GM23338 (cell line): ENCODE measurements at regions not wholly inside any gene's neighbourhood (a gene's known extent, or its start where the extent isn't known, plus 50 kb on each side); places are given as distances from the start of the nearest gene placed in this dataset.

ENCODE experiments used
- ATAC-seq: fragments of 200-7000 bp; cut with Tn5 transposase; 3 replicates; pipeline ENCODE4 v1.9.1; 2020
- DNase-seq: peaks from one replicate; pipeline ENCODE4 v3.0.0-alpha.2; 2015; ENCODE audit warnings: low spot score
- H2AFZ ChIP-seq: fragments of 200-600 bp; sonication (generic); 2 replicates; pipeline ENCODE4 v1.8.0; 2016; ENCODE audit warnings: antibody characterized with exemption, mild to moderate bottlenecking, moderate library complexity
- H3F3A ChIP-seq: fragments of 200-600 bp; sonication (generic); replicated peaks from 2 replicates; pipeline ENCODE4 v1.8.0; 2017; ENCODE audit warnings: antibody characterized with exemption, mixed run types, low read depth
- H3K27ac ChIP-seq: fragments of 200-600 bp; sonication (generic); 2 replicates; pipeline ENCODE4 v1.6.1; 2016; ENCODE audit warnings: low read depth
- H3K27me3 ChIP-seq: fragments of 200-600 bp; sonication (generic); 2 replicates; pipeline ENCODE4 v1.8.0; 2016; ENCODE audit warnings: mild to moderate bottlenecking, mixed run types, moderate library complexity; ENCODE audit not compliant: insufficient read depth
- H3K36me3 ChIP-seq: fragments of 200-600 bp; sonication (generic); 2 replicates; pipeline ENCODE4 v1.8.0; 2016; ENCODE audit warnings: mild to moderate bottlenecking; ENCODE audit not compliant: insufficient read depth
- H3K4me1 ChIP-seq: fragments of 200-600 bp; sonication (generic); 2 replicates; pipeline ENCODE4 v1.8.0; 2016; ENCODE audit warnings: mild to moderate bottlenecking, moderate library complexity; ENCODE audit not compliant: insufficient read depth
- H3K4me2 ChIP-seq: fragments of 200-600 bp; sonication (generic); 2 replicates; pipeline ENCODE4 v1.7.1; 2017; ENCODE audit warnings: mixed run types
- H3K4me3 ChIP-seq: fragments of 200-600 bp; sonication (generic); 2 replicates; pipeline ENCODE4 v1.6.1; 2016; ENCODE audit warnings: mixed run types
- H3K79me2 ChIP-seq: fragments of 200-600 bp; sonication (generic); replicated peaks from 2 replicates; pipeline ENCODE4 v1.8.0; 2017; ENCODE audit warnings: mild to moderate bottlenecking; ENCODE audit not compliant: insufficient read depth
- H3K9me2 ChIP-seq: fragments of 200-600 bp; sonication (generic); 2 replicates; pipeline ENCODE4 v1.8.0; 2017; ENCODE audit not compliant: insufficient read depth
- H4K20me1 ChIP-seq: fragments of 200-600 bp; sonication (generic); replicated peaks from 2 replicates; pipeline ENCODE4 v1.8.0; 2017; ENCODE audit warnings: mild to moderate bottlenecking; ENCODE audit not compliant: insufficient read depth
- H3K27ac Mint-ChIP-seq: 2 replicates; pipeline ENCODE4 v1.8.0; 2020; ENCODE audit warnings: inconsistent platforms, mild to moderate bottlenecking, moderate library complexity, mixed read lengths
- H3K27me3 Mint-ChIP-seq: 3 replicates; pipeline ENCODE4 v1.8.0; 2022; ENCODE audit warnings: low read depth, mild to moderate bottlenecking, moderate library complexity, mixed read lengths, inconsistent platforms; ENCODE audit not compliant: insufficient read depth, poor library complexity
- H3K36me3 Mint-ChIP-seq: 3 replicates; pipeline ENCODE4 v1.8.0; 2021; ENCODE audit warnings: low read depth, mild to moderate bottlenecking, inconsistent platforms, moderate library complexity, mixed read lengths
- H3K4me1 Mint-ChIP-seq: 3 replicates; pipeline ENCODE4 v1.8.0; 2020; ENCODE audit warnings: mild to moderate bottlenecking, inconsistent platforms, mixed read lengths
- H3K4me3 Mint-ChIP-seq: 3 replicates; pipeline ENCODE4 v1.8.0; 2021; ENCODE audit warnings: moderate library complexity, mild to moderate bottlenecking, inconsistent platforms, mixed read lengths
- H3K9me3 Mint-ChIP-seq: 3 replicates; pipeline ENCODE4 v1.8.0; 2020; ENCODE audit warnings: moderate library complexity, mild to moderate bottlenecking, inconsistent platforms, mixed read lengths
- CREB1 ChIP-seq: fragments of 250-450 bp; sonication (Bioruptor Pico); IDR thresholded peaks from 2 replicates; pipeline ENCODE4 v1.5.0; 2020; ENCODE audit warnings: low read depth, mild to moderate bottlenecking, moderate library complexity
- EZH2phosphoT487 ChIP-seq: fragments of 200-600 bp; sonication (generic); IDR thresholded peaks from one replicate; pipeline ENCODE4 v1.8.1; 2018; ENCODE audit warnings: antibody characterized with exemption; ENCODE audit not compliant: unreplicated experiment
- JUNB ChIP-seq: IDR thresholded peaks from one replicate; pipeline ENCODE4 v1.6.1; 2016; ENCODE audit warnings: antibody characterized with exemption; ENCODE audit not compliant: unreplicated experiment
- NANOG ChIP-seq: IDR thresholded peaks from 2 replicates; pipeline ENCODE4 v1.6.1; 2016; ENCODE audit warnings: antibody characterized with exemption, borderline replicate concordance
- POLR2AphosphoS5 ChIP-seq: IDR thresholded peaks from 2 replicates; pipeline ENCODE4 v1.6.1; 2016; ENCODE audit warnings: antibody characterized with exemption, low read depth
- STAT1 ChIP-seq: IDR thresholded peaks from one replicate; pipeline ENCODE4 v1.6.1; 2016; ENCODE audit warnings: antibody characterized with exemption; ENCODE audit not compliant: unreplicated experiment
- ZNF114 ChIP-seq: fragments of 250-450 bp; sonication (Bioruptor Pico); IDR thresholded peaks from 2 replicates; pipeline ENCODE4 v1.5.0; 2020; ENCODE audit warnings: mild to moderate bottlenecking, moderate library complexity
- ZNF331 ChIP-seq: fragments of 250-450 bp; sonication (Bioruptor Pico); IDR thresholded peaks from 2 replicates; pipeline ENCODE4 v1.5.0; 2020; ENCODE audit warnings: low read depth, mild to moderate bottlenecking, moderate library complexity
- TF ChIP-seq, protein P1 (sequence below): fragments of 250-450 bp; sonication (Bioruptor Pico); IDR thresholded peaks from 2 replicates; pipeline ENCODE4 v1.5.0; 2020; ENCODE audit warnings: mild to moderate bottlenecking, moderate library complexity
- TF ChIP-seq, protein P2 (sequence below): IDR thresholded peaks from one replicate; pipeline ENCODE4 v1.6.1; 2018; ENCODE audit warnings: antibody characterized with exemption; ENCODE audit not compliant: unreplicated experiment
- TF ChIP-seq, protein P3 (sequence below), 2 experiments: fragments of 200-600 bp in 1 of 2; sonication (generic) in 1 of 2; conservative IDR thresholded peaks; 2 replicates each; pipeline versions ENCODE4 v1.5.1 to v1.6.1; 2016 to 2017; ENCODE audit warnings: antibody characterized with exemption in 2 of 2, low read depth in 2 of 2, mild to moderate bottlenecking in 2 of 2, moderate library complexity in 1 of 2
- TF ChIP-seq, protein P4 (sequence below): IDR thresholded peaks from 2 replicates; pipeline ENCODE4 v1.6.1; 2016; ENCODE audit warnings: antibody characterized with exemption

DNA sequence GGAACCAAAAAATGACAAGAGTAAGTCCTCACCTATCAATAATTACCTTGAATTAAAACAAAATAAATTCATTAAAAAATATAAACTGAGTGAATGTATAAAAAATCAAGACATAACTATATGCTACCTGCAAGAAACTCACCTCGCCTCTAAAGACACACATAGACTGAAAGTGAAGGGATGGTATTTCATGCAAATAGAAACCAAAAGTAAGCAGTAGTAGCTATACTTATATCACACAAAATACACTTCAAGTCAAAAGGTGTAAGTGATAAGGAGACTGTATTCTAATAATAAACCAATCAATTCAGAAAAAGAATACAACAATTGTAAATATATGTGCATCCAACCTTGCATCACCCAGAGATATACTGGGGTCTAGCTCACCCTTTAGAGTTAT is 332.6 kb downstream of the SH2D4B start (continued):
- TF ChIP-seq, protein P1, sequence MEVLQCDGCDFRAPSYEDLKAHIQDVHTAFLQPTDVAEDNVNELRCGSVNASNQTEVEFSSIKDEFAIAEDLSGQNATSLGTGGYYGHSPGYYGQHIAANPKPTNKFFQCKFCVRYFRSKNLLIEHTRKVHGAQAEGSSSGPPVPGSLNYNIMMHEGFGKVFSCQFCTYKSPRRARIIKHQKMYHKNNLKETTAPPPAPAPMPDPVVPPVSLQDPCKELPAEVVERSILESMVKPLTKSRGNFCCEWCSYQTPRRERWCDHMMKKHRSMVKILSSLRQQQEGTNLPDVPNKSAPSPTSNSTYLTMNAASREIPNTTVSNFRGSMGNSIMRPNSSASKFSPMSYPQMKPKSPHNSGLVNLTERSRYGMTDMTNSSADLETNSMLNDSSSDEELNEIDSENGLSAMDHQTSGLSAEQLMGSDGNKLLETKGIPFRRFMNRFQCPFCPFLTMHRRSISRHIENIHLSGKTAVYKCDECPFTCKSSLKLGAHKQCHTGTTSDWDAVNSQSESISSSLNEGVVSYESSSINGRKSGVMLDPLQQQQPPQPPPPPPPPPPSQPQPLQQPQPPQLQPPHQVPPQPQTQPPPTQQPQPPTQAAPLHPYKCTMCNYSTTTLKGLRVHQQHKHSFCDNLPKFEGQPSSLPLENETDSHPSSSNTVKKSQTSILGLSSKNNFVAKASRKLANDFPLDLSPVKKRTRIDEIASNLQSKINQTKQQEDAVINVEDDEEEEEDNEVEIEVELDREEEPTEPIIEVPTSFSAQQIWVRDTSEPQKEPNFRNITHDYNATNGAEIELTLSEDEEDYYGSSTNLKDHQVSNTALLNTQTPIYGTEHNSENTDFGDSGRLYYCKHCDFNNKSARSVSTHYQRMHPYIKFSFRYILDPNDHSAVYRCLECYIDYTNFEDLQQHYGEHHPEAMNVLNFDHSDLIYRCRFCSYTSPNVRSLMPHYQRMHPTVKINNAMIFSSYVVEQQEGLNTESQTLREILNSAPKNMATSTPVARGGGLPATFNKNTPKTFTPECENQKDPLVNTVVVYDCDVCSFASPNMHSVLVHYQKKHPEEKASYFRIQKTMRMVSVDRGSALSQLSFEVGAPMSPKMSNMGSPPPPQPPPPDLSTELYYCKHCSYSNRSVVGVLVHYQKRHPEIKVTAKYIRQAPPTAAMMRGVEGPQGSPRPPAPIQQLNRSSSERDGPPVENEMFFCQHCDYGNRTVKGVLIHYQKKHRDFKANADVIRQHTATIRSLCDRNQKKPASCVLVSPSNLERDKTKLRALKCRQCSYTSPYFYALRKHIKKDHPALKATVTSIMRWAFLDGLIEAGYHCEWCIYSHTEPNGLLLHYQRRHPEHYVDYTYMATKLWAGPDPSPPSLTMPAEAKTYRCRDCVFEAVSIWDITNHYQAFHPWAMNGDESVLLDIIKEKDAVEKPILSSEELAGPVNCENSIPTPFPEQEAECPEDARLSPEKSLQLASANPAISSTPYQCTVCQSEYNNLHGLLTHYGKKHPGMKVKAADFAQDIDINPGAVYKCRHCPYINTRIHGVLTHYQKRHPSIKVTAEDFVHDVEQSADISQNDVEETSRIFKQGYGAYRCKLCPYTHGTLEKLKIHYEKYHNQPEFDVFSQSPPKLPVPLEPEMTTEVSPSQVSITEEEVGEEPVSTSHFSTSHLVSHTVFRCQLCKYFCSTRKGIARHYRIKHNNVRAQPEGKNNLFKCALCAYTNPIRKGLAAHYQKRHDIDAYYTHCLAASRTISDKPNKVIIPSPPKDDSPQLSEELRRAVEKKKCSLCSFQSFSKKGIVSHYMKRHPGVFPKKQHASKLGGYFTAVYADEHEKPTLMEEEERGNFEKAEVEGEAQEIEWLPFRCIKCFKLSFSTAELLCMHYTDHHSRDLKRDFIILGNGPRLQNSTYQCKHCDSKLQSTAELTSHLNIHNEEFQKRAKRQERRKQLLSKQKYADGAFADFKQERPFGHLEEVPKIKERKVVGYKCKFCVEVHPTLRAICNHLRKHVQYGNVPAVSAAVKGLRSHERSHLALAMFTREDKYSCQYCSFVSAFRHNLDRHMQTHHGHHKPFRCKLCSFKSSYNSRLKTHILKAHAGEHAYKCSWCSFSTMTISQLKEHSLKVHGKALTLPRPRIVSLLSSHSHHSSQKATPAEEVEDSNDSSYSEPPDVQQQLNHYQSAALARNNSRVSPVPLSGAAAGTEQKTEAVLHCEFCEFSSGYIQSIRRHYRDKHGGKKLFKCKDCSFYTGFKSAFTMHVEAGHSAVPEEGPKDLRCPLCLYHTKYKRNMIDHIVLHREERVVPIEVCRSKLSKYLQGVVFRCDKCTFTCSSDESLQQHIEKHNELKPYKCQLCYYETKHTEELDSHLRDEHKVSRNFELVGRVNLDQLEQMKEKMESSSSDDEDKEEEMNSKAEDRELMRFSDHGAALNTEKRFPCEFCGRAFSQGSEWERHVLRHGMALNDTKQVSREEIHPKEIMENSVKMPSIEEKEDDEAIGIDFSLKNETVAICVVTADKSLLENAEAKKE (CRISPR knock-in tag): no peak

DNA sequence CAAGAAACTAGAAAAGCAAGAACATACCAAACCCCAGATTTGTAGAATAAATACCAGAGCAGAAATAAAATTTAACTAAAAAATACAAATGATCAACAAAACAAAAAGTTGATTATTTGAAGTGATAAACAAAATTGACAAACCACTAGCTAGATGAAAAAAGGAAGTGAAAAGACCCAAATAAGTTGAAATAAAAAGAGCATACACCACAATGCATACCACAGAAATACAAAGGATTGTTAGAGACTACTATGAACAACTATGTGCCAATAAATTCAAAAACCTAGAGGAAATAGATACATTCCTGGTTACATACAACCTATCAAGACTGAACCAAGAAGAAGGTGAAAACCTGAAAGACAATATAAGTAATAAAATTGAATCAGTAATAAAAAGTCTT is 333.4 kb downstream of the SH2D4B start:
- Histone ChIP-seq H3K27ac (no peak overlapping the region), H3K4me1 (no peaks in the 10 kb centered on the region), H3K79me2 (no peaks in the 10 kb centered on the region), H3K4me3 (no peak overlapping the region), H3K27me3 (no peaks in the 10 kb centered on the region), H3K36me3 (no peaks in the 10 kb centered on the region), H2AFZ (no peak overlapping the region), H4K20me1 (no peaks in the 10 kb centered on the region), H3F3A (no peaks in the 10 kb centered on the region), H3K9me2 (no peaks in the 10 kb centered on the region), H3K4me2 (no peak overlapping the region)
- DNase-seq: no peak
- peaks cover 3% of the 10 kb centered on the region; the same call in 2 of the 3 replicates for H3K9me3 Mint-ChIP-seq
- ATAC-seq: no peak
- no peaks in the 10 kb centered on the region for H3K36me3 Mint-ChIP-seq
- H3K27me3 Mint-ChIP-seq: no peaks in the 10 kb centered on the region
- H3K27ac Mint-ChIP-seq: no peak overlapping the region
- H3K4me3 Mint-ChIP-seq: no peak overlapping the region
- no peaks in the 10 kb centered on the region for H3K4me1 Mint-ChIP-seq
- TF ChIP-seq ZNF331 (CRISPR knock-in tag) (no peak), ZNF114 (no peak), CREB1 (no peak), STAT1 (no peak), EZH2phosphoT487 (no peak), POLR2AphosphoS5 (no peak), NANOG (no peak), JUNB (no peak)
- TF ChIP-seq, protein P2, sequence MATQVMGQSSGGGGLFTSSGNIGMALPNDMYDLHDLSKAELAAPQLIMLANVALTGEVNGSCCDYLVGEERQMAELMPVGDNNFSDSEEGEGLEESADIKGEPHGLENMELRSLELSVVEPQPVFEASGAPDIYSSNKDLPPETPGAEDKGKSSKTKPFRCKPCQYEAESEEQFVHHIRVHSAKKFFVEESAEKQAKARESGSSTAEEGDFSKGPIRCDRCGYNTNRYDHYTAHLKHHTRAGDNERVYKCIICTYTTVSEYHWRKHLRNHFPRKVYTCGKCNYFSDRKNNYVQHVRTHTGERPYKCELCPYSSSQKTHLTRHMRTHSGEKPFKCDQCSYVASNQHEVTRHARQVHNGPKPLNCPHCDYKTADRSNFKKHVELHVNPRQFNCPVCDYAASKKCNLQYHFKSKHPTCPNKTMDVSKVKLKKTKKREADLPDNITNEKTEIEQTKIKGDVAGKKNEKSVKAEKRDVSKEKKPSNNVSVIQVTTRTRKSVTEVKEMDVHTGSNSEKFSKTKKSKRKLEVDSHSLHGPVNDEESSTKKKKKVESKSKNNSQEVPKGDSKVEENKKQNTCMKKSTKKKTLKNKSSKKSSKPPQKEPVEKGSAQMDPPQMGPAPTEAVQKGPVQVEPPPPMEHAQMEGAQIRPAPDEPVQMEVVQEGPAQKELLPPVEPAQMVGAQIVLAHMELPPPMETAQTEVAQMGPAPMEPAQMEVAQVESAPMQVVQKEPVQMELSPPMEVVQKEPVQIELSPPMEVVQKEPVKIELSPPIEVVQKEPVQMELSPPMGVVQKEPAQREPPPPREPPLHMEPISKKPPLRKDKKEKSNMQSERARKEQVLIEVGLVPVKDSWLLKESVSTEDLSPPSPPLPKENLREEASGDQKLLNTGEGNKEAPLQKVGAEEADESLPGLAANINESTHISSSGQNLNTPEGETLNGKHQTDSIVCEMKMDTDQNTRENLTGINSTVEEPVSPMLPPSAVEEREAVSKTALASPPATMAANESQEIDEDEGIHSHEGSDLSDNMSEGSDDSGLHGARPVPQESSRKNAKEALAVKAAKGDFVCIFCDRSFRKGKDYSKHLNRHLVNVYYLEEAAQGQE: no peak
- TF ChIP-seq, protein P3, sequence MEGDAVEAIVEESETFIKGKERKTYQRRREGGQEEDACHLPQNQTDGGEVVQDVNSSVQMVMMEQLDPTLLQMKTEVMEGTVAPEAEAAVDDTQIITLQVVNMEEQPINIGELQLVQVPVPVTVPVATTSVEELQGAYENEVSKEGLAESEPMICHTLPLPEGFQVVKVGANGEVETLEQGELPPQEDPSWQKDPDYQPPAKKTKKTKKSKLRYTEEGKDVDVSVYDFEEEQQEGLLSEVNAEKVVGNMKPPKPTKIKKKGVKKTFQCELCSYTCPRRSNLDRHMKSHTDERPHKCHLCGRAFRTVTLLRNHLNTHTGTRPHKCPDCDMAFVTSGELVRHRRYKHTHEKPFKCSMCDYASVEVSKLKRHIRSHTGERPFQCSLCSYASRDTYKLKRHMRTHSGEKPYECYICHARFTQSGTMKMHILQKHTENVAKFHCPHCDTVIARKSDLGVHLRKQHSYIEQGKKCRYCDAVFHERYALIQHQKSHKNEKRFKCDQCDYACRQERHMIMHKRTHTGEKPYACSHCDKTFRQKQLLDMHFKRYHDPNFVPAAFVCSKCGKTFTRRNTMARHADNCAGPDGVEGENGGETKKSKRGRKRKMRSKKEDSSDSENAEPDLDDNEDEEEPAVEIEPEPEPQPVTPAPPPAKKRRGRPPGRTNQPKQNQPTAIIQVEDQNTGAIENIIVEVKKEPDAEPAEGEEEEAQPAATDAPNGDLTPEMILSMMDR (conservative IDR thresholded peaks at IDR 0.05; ENCODE audit: low read depth in 2 of 2): no peak
- TF ChIP-seq, protein P4, sequence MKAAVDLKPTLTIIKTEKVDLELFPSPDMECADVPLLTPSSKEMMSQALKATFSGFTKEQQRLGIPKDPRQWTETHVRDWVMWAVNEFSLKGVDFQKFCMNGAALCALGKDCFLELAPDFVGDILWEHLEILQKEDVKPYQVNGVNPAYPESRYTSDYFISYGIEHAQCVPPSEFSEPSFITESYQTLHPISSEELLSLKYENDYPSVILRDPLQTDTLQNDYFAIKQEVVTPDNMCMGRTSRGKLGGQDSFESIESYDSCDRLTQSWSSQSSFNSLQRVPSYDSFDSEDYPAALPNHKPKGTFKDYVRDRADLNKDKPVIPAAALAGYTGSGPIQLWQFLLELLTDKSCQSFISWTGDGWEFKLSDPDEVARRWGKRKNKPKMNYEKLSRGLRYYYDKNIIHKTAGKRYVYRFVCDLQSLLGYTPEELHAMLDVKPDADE: no peak
